ENCODE measurements at regions not wholly inside any gene's neighbourhood (a gene's known extent, or its start where the extent isn't known, plus 50 kb on each side); places are given as distances from the start of the nearest gene placed in this dataset.
A peak's percentile ranks its signal among the peaks of the same experiment; 100 is the strongest.

DNA sequence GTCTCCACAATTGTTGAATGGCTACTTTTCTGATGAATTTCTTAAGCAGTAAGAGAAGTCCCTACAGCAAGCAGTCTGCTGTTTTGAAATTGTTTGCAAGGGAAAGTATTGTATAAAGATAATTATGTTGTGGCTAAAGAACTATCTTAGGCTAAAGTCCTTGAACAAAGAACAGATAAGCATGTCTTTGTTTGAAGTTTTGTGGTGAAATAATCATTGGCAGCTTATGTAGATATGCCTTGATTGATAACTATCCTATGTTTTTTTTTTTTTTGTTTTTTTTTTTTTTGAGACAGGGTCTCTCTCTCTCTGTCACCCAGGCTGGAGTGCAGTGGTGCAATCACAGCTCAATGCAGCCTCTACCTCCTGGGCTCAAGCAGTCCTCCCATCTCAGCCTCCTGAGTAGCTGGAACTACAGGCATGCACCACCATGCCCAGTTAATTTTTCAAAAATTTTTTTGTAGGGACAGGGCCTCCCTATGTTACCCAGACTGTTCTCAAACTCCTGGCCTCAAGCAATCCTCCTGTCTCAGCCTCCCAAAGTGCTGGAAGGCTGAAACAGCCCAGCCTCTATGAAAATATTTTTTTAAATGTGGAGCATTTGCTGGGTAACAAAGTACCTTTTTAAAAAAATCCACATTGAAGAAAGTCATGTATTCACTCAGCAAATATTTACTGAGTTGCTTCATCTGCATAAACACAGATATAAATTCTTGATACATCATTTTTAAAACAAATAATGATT is 80.8 kb downstream of the LLPH start:
- Histone ChIP-seq H3K27me3 (replicated peaks; ENCODE audit: control insufficient read depth, insufficient read depth, low read length) (no peaks in the 10 kb centered on the region), H3K36me3 (ENCODE audit: control insufficient read depth, insufficient read depth, low read length) (no peaks in the 10 kb centered on the region), H3K4me3 (ENCODE audit: low read depth, low read length) (no peak overlapping the region), H3K4me1 (peaks cover 41% of the 10 kb centered on the region), H3K9me3 (no peaks in the 10 kb centered on the region)
- intact Hi-C loops (cut with micrococcal nuclease; ENCODE audit: unreplicated experiment): loop anchor here (1.0 to 2.0 kb wide), 7 partner anchors 11 to 730 kb away; no protein-coding TSS in a partner anchor
- peak overlapping the region; percentile 77 for H3K4me3 Mint-ChIP-seq (ENCODE audit: unreplicated experiment)
- ChIA-PET CTCF (interaction anchor here (1.0 to 1.1 kb wide), 2 partner anchors 36 to 493 kb away, joined by 3 read pairs; no protein-coding TSS in a partner anchor), POLR2A (interaction anchor here (0.6 kb wide), 1 partner anchor 154 kb away, joined by 10 read pairs; no protein-coding TSS in a partner anchor)
- no TSS peak for BruUV-seq (replicated peaks)
- peaks cover 4% of the 10 kb centered on the region for H3K36me3 Mint-ChIP-seq (ENCODE audit: insufficient read depth, unreplicated experiment)
- no peaks in the 10 kb centered on the region for H3K9me3 Mint-ChIP-seq (ENCODE audit: unreplicated experiment)
- H3K27me3 Mint-ChIP-seq (ENCODE audit: insufficient read depth, unreplicated experiment): no peaks in the 10 kb centered on the region
- peak; percentile 64 to 65 for DNase-seq
- H3K4me1 Mint-ChIP-seq (ENCODE audit: low read depth, unreplicated experiment): peaks cover 10% of the 10 kb centered on the region
- H3K27ac Mint-ChIP-seq (ENCODE audit: unreplicated experiment): peak overlapping the region; percentile 95
- TF ChIP-seq, protein P1, sequence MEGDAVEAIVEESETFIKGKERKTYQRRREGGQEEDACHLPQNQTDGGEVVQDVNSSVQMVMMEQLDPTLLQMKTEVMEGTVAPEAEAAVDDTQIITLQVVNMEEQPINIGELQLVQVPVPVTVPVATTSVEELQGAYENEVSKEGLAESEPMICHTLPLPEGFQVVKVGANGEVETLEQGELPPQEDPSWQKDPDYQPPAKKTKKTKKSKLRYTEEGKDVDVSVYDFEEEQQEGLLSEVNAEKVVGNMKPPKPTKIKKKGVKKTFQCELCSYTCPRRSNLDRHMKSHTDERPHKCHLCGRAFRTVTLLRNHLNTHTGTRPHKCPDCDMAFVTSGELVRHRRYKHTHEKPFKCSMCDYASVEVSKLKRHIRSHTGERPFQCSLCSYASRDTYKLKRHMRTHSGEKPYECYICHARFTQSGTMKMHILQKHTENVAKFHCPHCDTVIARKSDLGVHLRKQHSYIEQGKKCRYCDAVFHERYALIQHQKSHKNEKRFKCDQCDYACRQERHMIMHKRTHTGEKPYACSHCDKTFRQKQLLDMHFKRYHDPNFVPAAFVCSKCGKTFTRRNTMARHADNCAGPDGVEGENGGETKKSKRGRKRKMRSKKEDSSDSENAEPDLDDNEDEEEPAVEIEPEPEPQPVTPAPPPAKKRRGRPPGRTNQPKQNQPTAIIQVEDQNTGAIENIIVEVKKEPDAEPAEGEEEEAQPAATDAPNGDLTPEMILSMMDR (IDR thresholded peaks at IDR 0.05; ENCODE audit: insufficient read depth in 1 of 2, low read depth in 1 of 2, low read length in 1 of 2, severe bottlenecking in 1 of 2, unreplicated experiment in 1 of 2): no peak

- POLR2A ChIA-PET: no interaction called here
Observed at GRCh38 chr12:66048835-66049537, 81.6 kb downstream of the LLPH start.

More at GRCh38 chr12:66048835-66049537, 81.6 kb downstream of the LLPH start:
- Mint-ChIP-seq H3K9me3 (ENCODE audit: unreplicated experiment) (no peaks in the 10 kb centered on the region), H3K4me1 (ENCODE audit: low read depth, unreplicated experiment) (peaks cover 10% of the 10 kb centered on the region), H3K4me3 (ENCODE audit: unreplicated experiment) (peak overlapping the region; percentile 77), H3K36me3 (ENCODE audit: insufficient read depth, unreplicated experiment) (peaks cover 4% of the 10 kb centered on the region), H3K27ac (ENCODE audit: unreplicated experiment) (peak overlapping the region; percentile 95), H3K27me3 (ENCODE audit: insufficient read depth, unreplicated experiment) (no peaks in the 10 kb centered on the region)
- TF ChIP-seq, protein P1 (IDR thresholded peaks at IDR 0.05; ENCODE audit: insufficient read depth in 1 of 2, low read depth in 1 of 2, low read length in 1 of 2, severe bottlenecking in 1 of 2, unreplicated experiment in 1 of 2): no peak
- CTCF ChIA-PET: interaction anchor here (0.9 to 1.1 kb wide), 3 partner anchors 32 to 492 kb away, joined by 3 read pairs; no protein-coding TSS in a partner anchor
- H3K4me1 ChIP-seq: peaks cover 41% of the 10 kb centered on the region
- peak; percentile 39 to 77 for DNase-seq
- no peaks in the 10 kb centered on the region for H3K36me3 ChIP-seq (ENCODE audit: control insufficient read depth, insufficient read depth, low read length)
- peak overlapping the region; percentile 34 for H3K4me3 ChIP-seq (ENCODE audit: low read depth, low read length)
- H3K27me3 ChIP-seq (replicated peaks; ENCODE audit: control insufficient read depth, insufficient read depth, low read length): no peaks in the 10 kb centered on the region
- BruUV-seq (replicated peaks): TSS peak; percentile 73
- H3K9me3 ChIP-seq: no peaks in the 10 kb centered on the region
- intact Hi-C loops (cut with micrococcal nuclease; ENCODE audit: unreplicated experiment): loop anchor here (1.0 to 2.0 kb wide), 7 partner anchors 11 to 730 kb away; no protein-coding TSS in a partner anchor
